Skeletal muscle tissue (tissue), 3 donors: ENCODE measurements at regions not wholly inside any gene's neighbourhood (a gene's known extent, or its start where the extent isn't known, plus 50 kb on each side); places are given as distances from the start of the nearest gene placed in this dataset.
"Not testable (repeated sequence)": the region's sequence is repeated elsewhere in the genome, so short reads cannot be mapped to it uniquely, and the experiment has no call there.

Experiments
- H3K27ac ChIP-seq: one replicate; pipeline ENCODE4 v1.7.0; 2013; ENCODE audit warnings: mild to moderate bottlenecking, low read depth, low read length, inconsistent platforms
- H3K27me3 ChIP-seq, 3 donors: one replicate each; pipeline ENCODE4 v1.7.0; 2013; ENCODE audit warnings: low read length in 3 of 3; ENCODE audit not compliant: control insufficient read depth in 3 of 3, insufficient read depth in 3 of 3
- H3K36me3 ChIP-seq, 3 donors: one replicate each; pipeline ENCODE4 v1.7.0; 2013; ENCODE audit warnings: low read length in 3 of 3; ENCODE audit not compliant: control insufficient read depth in 3 of 3, insufficient read depth in 3 of 3
- H3K4me1 ChIP-seq, 3 donors: one replicate each; pipeline ENCODE4 v1.7.0; 2013; ENCODE audit warnings: low read length in 3 of 3, mild to moderate bottlenecking in 3 of 3; ENCODE audit not compliant: control insufficient read depth in 3 of 3, insufficient read depth in 3 of 3
- H3K4me3 ChIP-seq, 3 donors: one replicate each; pipeline ENCODE4 v1.7.0; 2013; ENCODE audit warnings: low read length in 3 of 3
- H3K9ac ChIP-seq, 3 donors: one replicate each; pipeline ENCODE4 v1.7.0; 2013; ENCODE audit warnings: low read length in 3 of 3, mild to moderate bottlenecking in 3 of 3, moderate library complexity in 2 of 3, low read depth in 1 of 3
- H3K9me3 ChIP-seq, 3 donors: one replicate each; pipeline ENCODE4 v1.7.0; 2013; ENCODE audit warnings: low read length in 3 of 3; ENCODE audit not compliant: control insufficient read depth in 3 of 3
- donor health status: Osteomylitis.

DNA sequence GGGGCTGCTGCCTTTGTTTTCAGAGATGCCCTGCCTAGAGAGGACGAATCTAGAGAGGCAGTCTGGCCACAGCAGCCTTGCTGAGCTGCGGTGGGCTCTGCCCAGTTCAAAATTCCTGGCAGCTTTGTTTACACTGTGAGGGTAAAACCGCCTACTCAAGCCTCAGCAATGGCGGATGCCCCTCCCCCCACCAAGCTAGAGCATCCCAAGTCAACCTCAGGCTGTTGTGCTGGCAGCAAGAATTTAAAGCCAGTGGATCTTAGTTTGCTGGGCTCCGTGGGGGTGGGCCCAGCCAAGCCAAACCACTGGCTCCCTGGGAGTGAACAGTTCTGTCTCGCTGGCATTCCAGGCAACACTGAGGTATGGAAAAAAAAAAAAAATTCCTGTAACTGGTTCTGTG is 970.9 kb downstream of the TBC1D32 start:
- peaks cover 0 to 4% (median 0%) of the 10 kb centered on the region in 3 donors for H3K9me3 ChIP-seq
- no peak overlapping the region for H3K4me3 ChIP-seq
- no peak overlapping the region for H3K27ac ChIP-seq
- H3K4me1 ChIP-seq: no peaks in the 10 kb centered on the region
- H3K27me3 ChIP-seq: no peaks in the 10 kb centered on the region
- H3K9ac ChIP-seq: no peak overlapping the region
- no peaks in the 10 kb centered on the region for H3K36me3 ChIP-seq

DNA sequence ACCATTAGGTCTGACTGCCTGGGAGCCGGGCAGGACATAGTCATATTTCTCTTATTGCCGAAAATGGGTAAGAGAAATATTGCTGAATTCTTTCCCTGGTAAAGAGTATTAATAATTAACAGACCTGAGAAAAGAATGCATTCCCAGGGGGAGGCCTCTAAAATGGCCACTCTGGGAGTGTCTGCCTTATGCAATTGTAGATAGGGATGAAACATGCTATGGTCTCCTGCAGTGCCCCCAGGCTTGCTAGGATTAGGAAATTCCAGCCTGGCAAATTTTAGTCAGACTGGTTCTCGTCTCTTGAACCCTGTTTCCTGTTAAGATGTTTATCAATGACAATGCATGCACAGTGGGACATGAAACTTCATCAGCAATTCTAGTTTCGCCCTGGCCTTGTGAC is 975.7 kb downstream of the TBC1D32 start:
- not testable (repeated sequence) for H3K27me3 ChIP-seq, H3K27ac ChIP-seq, H3K9me3 ChIP-seq, H3K36me3 ChIP-seq, H3K9ac ChIP-seq, H3K4me3 ChIP-seq, H3K4me1 ChIP-seq

DNA sequence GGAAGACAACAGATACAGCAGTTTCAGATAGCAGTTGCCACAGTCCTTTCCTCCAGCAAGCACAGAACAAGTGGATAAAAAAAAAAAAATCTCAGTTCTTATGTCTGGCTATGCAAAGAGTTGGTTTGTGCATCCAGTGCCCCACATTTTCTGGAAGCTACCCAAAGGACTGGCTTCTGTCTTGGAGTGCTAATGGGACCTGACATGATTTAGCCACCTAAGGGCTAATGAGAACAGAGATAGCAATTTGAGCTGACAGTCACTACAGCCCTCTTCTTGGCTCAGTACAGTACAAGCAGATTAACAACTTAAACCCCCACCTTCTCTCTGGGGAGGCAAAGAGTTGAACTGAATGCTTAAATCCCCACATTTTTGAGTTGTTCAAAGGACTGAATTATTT is 976.8 kb downstream of the TBC1D32 start:
- no peaks in the 10 kb centered on the region for H3K36me3 ChIP-seq
- no peak overlapping the region for H3K27ac ChIP-seq
- peaks cover 0 to 4% (median 0%) of the 10 kb centered on the region in 3 donors for H3K9me3 ChIP-seq
- no peak overlapping the region for H3K9ac ChIP-seq
- H3K27me3 ChIP-seq: no peaks in the 10 kb centered on the region
- H3K4me1 ChIP-seq: no peaks in the 10 kb centered on the region
- no peak overlapping the region for H3K4me3 ChIP-seq

DNA sequence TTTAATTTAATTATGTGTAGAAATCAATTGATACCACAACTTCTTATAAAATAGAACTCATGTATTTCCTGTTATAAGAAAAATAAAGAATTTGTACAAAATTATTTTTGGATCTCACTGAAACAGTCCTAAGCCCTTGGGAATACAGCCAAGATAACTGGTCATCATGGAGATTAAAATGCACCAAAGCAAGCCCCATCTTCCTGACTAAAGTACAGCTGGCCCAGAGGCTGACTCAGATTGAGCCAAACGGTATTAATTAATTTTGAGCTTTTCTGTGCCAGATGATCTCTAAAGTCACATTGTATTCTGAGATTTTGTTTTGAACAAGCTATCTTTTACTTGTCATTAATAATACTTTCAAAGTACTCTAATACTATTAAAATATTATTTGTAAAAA is 978.5 kb downstream of the TBC1D32 start:
- no peak overlapping the region for H3K27ac ChIP-seq
- H3K9me3 ChIP-seq: peaks cover 0 to 4% (median 0%) of the 10 kb centered on the region in 3 donors
- H3K36me3 ChIP-seq: no peaks in the 10 kb centered on the region
- H3K4me3 ChIP-seq: no peak overlapping the region
- H3K9ac ChIP-seq: no peak overlapping the region
- no peaks in the 10 kb centered on the region for H3K4me1 ChIP-seq
- H3K27me3 ChIP-seq: no peaks in the 10 kb centered on the region

DNA sequence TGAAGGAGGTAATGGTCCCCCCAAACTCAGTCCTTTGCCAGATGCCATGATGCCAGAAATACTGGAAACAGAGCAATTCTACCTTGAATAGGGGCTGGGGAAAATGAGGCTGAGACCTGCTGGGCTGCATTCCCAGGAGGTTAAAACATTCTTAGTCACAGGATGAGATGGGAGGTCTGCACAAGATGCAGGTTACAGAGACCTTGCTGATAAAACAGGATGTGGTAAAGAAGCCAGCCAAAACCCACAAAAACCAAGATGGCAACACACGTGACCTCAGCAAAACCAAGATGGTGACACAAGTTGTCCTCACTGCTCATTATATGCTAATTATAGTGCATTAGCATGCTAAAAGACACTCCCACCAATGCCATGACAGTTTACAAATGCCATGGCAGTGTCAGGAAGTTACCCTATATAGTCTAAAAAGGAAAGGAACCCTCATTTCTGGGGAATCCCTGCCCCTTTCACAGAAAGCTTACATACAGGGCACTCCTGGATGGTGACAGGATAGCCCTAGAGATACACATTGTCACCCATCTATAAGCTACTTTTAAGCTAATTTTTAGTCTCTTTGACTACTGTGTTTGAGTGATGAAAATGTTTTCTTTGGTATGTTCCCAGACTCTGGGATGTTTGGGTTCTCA is 979.7 kb downstream of the TBC1D32 start:
- Histone ChIP-seq H3K4me1 (no peaks in the 10 kb centered on the region), H3K9ac (no peak overlapping the region), H3K27me3 (no peaks in the 10 kb centered on the region), H3K9me3 (no peaks in the 10 kb centered on the region), H3K36me3 (no peaks in the 10 kb centered on the region), H3K4me3 (no peak overlapping the region), H3K27ac (no peak overlapping the region)

DNA sequence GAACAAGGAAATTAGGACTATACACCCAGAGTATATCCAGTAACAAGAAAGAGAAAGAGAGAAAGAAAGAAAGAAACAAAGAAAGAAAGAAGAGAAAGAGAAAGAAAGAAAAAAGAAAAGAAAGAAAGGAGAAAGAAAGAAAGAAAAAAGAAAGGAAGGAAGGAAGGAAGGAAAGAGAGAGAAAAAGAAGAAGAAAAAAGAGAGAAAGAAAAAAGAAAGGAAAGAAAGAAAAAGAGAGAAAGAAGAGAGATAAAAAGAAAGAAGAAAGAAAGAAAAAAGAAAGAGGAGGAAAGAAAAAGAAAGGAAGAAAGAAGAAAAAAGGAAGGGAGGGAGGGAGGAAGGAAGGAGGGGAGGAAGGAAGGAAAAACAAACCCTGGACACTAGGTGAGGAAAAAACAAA is 981.8 kb downstream of the TBC1D32 start:
- Histone ChIP-seq H3K27ac (no peak overlapping the region), H3K9ac (no peak overlapping the region), H3K4me1 (no peaks in the 10 kb centered on the region)

DNA sequence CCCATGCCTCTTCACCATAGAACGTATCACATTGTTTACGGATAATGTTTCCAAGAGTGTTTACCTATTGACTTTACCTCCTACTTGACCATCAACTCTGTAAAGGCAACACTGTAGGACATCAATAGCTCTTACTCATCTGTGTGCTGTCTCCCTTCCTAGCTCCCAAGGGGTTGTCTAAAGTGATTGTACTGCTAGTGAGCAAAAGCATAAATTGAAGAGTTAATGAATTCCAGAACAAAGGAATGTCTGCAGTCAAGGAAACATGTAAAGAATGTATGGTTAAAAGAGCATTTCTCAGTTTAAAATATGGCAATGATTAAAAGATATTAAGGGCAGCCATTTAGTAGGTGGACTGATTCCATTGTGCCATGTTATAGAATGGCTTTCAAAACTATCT is 985.4 kb downstream of the TBC1D32 start:
- Histone ChIP-seq H3K9ac (no peak overlapping the region), H3K4me3 (no peak overlapping the region), H3K27ac (no peak overlapping the region), H3K9me3 (no peaks in the 10 kb centered on the region), H3K27me3 (no peaks in the 10 kb centered on the region), H3K4me1 (no peaks in the 10 kb centered on the region), H3K36me3 (no peaks in the 10 kb centered on the region)

More for the DNA sequence above, 981.8 kb downstream of the TBC1D32 start:
- Histone ChIP-seq H3K27me3 (no peaks in the 10 kb centered on the region), H3K9me3 (no peaks in the 10 kb centered on the region), H3K36me3 (no peaks in the 10 kb centered on the region), H3K4me3 (no peak overlapping the region)

DNA sequence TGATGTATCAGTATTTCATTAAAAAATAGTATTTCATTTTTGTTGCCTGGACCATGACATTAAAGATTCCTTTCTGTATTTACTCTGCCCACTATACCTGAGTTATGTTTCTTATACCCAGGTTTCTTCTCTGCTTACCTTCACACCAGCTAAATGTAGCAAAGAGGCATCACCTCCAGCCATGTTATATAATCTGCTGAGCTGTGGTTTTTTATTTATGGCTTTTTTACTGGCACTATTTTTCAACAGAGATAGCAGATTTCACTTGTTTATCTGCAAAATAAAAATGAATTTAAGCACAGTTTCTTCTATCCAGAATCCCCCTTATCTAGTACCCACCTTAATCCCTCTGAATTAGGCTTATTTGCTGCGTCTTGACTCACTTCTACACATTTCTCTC is 979.0 kb upstream of the MAN1A1 start:
- Histone ChIP-seq H3K9ac (no peak overlapping the region), H3K4me3 (no peak overlapping the region), H3K36me3 (no peaks in the 10 kb centered on the region), H3K27ac (no peak overlapping the region), H3K9me3 (no peaks in the 10 kb centered on the region), H3K4me1 (no peaks in the 10 kb centered on the region), H3K27me3 (no peaks in the 10 kb centered on the region)

DNA sequence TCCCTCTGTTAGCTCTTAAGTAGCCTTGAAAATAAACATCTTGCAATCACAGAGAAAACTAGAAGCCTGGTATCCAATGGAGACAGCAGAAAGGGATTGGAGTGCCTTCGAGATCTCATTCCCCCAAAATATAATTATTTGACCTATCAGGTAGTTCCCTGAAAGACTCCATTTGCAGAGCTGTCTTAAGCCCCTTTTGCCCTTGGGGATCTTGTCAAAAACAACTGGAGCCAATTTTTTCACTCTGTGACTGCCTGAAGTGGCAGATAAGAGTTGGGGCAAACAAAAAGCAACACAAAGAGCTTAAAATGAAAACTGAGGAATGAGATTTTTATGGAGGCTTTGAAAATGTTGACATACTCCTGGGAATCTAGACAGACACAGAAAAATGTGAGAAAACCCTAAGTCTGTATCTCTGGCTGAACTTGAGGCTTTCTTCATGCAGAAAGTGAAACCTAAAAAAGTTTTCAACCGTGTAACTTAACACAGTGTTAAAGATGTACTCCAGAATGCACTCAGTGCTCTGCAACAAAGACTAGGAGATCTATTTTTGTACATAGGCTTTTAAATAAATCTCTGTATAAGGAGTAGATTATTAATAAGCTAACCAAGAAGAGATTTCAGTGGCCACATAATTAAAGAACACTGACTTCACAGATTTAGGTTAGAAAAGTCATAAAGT is 971.1 kb upstream of the MAN1A1 start:
- Histone ChIP-seq H3K36me3 (no peaks in the 10 kb centered on the region), H3K4me1 (no peaks in the 10 kb centered on the region), H3K27ac (no peak overlapping the region), H3K4me3 (no peak overlapping the region), H3K27me3 (no peaks in the 10 kb centered on the region), H3K9me3 (no peaks in the 10 kb centered on the region), H3K9ac (no peak overlapping the region)

DNA sequence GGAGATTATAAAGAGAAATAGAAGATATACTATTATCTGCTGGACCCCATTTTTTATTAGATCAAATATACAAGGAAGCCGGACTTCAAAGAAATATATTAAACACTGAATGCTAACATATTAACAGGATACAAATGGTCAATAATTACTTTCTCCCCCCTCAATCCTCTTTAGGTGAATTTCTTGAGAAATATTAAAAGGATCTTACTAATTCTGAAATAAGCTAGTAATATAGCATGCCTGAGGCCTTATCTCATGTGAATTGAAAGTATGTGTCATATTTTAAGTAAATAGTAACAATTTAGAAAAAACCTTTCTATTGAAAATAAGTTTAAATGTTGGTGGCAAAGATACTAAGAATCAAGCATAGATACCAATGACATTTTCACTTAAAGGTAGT is 954.7 kb upstream of the MAN1A1 start:
- no peak overlapping the region for H3K4me3 ChIP-seq
- no peak overlapping the region for H3K27ac ChIP-seq
- no peaks in the 10 kb centered on the region for H3K36me3 ChIP-seq
- H3K27me3 ChIP-seq: no peaks in the 10 kb centered on the region
- no peak overlapping the region for H3K9ac ChIP-seq
- no peaks in the 10 kb centered on the region for H3K4me1 ChIP-seq
- no peaks in the 10 kb centered on the region for H3K9me3 ChIP-seq
